Fibroblast of peridontal ligament (primary cell): ENCODE measurements at regions not wholly inside any gene's neighbourhood (a gene's known extent, or its start where the extent isn't known, plus 50 kb on each side); places are given as distances from the start of the nearest gene placed in this dataset.

ENCODE experiments used
- DNase-seq: peaks from one replicate; pipeline ENCODE4 v3.0.0-alpha.2; 2010; ENCODE audit errors: extremely low read depth

- DNase-seq, result no peak
These were observed 167.6 kb downstream of the TMEM38B start for GRCh38 chr9:105861972-105862371.

- DNase-seq, result no peak
These were observed 170.0 kb downstream of the TMEM38B start for GRCh38 chr9:105864248-105864898.

- no peak for DNase-seq
These were observed 170.9 kb downstream of the TMEM38B start for GRCh38 chr9:105865285-105865684.

- DNase-seq, result no peak
These were observed 177.2 kb downstream of the TMEM38B start for GRCh38 chr9:105871540-105871939.

- DNase-seq, result no peak
These were observed 179.5 kb downstream of the TMEM38B start for GRCh38 chr9:105873801-105874200.

- DNase-seq, result no peak
These were observed 183.4 kb downstream of the TMEM38B start for GRCh38 chr9:105877721-105878120.

- no peak for DNase-seq
These were observed 184.8 kb downstream of the TMEM38B start for GRCh38 chr9:105879181-105879580.

GRCh38 chr9:105880517-105880916 is 186.2 kb downstream of the TMEM38B start:
- no peak for DNase-seq

GRCh38 chr9:105881021-105881420 is 186.7 kb downstream of the TMEM38B start:
- no peak for DNase-seq

- peak; percentile 57 for DNase-seq
These were observed 187.5 kb downstream of the TMEM38B start for GRCh38 chr9:105881654-105882349.

GRCh38 chr9:105883847-105884246 is 189.5 kb downstream of the TMEM38B start:
- no peak for DNase-seq

GRCh38 chr9:105884416-105884815 is 190.1 kb downstream of the TMEM38B start:
- no peak for DNase-seq

- DNase-seq, result no peak
These were observed 191.8 kb downstream of the TMEM38B start for GRCh38 chr9:105886136-105886535.

GRCh38 chr9:105887679-105888078 is 193.3 kb downstream of the TMEM38B start:
- DNase-seq, result no peak

- no peak for DNase-seq
These were observed 195.9 kb downstream of the TMEM38B start for GRCh38 chr9:105890046-105890822.

- no peak for DNase-seq
These were observed 205.8 kb downstream of the TMEM38B start for GRCh38 chr9:105900123-105900522.

GRCh38 chr9:105901514-105902109 is 207.3 kb downstream of the TMEM38B start:
- peak; percentile 16 for DNase-seq

- no peak for DNase-seq
These were observed 213.7 kb downstream of the TMEM38B start for GRCh38 chr9:105908069-105908468.

GRCh38 chr9:105911104-105911911 is 217.0 kb downstream of the TMEM38B start:
- DNase-seq, result peak; percentile 4

GRCh38 chr9:105912157-105912862 is 218.0 kb downstream of the TMEM38B start:
- DNase-seq, result no peak
